ENCODE measurements at regions not wholly inside any gene's neighbourhood (a gene's known extent, or its start where the extent isn't known, plus 50 kb on each side); places are given as distances from the start of the nearest gene placed in this dataset.

DNA sequence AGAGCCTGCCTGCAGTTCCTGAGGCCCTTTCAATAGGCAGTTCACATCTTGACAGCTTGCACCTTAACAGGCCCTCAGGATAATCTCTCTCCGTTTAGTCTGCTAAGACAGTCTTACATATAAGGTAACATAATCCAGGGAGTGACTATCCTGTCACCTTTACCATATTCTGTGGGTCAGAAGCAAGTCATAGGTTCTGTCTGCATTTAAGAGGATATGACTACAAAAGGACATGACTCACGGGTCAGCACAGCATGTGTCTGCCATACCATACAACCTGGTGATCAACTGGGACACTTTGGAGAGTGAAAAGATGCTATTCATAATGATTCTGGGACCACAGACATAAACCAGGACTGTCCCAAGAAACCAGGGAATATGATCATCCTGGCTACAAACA, 611.1 kb downstream of the SOX6 start:
- ATAC-seq (no peak), DNase-seq (ENCODE audit: low spot score) (no peak)
- H3K27me3 ChIP-seq (ENCODE audit: insufficient read depth), result no peaks in the 10 kb centered on the region
- H3K79me2 ChIP-seq (replicated peaks; ENCODE audit: insufficient read depth), result no peaks in the 10 kb centered on the region
- no peak overlapping the region for H2AFZ ChIP-seq
- H3K4me3 ChIP-seq, result no peak overlapping the region
- H4K20me1 ChIP-seq (replicated peaks; ENCODE audit: insufficient read depth), result no peaks in the 10 kb centered on the region
- H3K9me3 Mint-ChIP-seq, result no peaks in the 10 kb centered on the region
- H3K27ac ChIP-seq (ENCODE audit: low read depth), result no peak overlapping the region
- no peaks in the 10 kb centered on the region for H3K4me1 ChIP-seq (ENCODE audit: insufficient read depth)
- TF ChIP-seq, protein P1, sequence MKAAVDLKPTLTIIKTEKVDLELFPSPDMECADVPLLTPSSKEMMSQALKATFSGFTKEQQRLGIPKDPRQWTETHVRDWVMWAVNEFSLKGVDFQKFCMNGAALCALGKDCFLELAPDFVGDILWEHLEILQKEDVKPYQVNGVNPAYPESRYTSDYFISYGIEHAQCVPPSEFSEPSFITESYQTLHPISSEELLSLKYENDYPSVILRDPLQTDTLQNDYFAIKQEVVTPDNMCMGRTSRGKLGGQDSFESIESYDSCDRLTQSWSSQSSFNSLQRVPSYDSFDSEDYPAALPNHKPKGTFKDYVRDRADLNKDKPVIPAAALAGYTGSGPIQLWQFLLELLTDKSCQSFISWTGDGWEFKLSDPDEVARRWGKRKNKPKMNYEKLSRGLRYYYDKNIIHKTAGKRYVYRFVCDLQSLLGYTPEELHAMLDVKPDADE (IDR thresholded peaks at IDR 0.05), result no peak
- TF ChIP-seq, protein P2, sequence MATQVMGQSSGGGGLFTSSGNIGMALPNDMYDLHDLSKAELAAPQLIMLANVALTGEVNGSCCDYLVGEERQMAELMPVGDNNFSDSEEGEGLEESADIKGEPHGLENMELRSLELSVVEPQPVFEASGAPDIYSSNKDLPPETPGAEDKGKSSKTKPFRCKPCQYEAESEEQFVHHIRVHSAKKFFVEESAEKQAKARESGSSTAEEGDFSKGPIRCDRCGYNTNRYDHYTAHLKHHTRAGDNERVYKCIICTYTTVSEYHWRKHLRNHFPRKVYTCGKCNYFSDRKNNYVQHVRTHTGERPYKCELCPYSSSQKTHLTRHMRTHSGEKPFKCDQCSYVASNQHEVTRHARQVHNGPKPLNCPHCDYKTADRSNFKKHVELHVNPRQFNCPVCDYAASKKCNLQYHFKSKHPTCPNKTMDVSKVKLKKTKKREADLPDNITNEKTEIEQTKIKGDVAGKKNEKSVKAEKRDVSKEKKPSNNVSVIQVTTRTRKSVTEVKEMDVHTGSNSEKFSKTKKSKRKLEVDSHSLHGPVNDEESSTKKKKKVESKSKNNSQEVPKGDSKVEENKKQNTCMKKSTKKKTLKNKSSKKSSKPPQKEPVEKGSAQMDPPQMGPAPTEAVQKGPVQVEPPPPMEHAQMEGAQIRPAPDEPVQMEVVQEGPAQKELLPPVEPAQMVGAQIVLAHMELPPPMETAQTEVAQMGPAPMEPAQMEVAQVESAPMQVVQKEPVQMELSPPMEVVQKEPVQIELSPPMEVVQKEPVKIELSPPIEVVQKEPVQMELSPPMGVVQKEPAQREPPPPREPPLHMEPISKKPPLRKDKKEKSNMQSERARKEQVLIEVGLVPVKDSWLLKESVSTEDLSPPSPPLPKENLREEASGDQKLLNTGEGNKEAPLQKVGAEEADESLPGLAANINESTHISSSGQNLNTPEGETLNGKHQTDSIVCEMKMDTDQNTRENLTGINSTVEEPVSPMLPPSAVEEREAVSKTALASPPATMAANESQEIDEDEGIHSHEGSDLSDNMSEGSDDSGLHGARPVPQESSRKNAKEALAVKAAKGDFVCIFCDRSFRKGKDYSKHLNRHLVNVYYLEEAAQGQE (IDR thresholded peaks at IDR 0.05; ENCODE audit: unreplicated experiment), result no peak
- TF ChIP-seq JUNB (IDR thresholded peaks at IDR 0.05; ENCODE audit: unreplicated experiment) (no peak), NANOG (IDR thresholded peaks at IDR 0.05; ENCODE audit: borderline replicate concordance) (no peak)
- H3K4me1 Mint-ChIP-seq, result no peaks in the 10 kb centered on the region
- no peaks in the 10 kb centered on the region for H3K27me3 Mint-ChIP-seq (ENCODE audit: insufficient read depth, low read depth, poor library complexity)
- H3F3A ChIP-seq (replicated peaks; ENCODE audit: low read depth), result no peaks in the 10 kb centered on the region
- H3K4me2 ChIP-seq, result no peak overlapping the region
- no peak overlapping the region for H3K27ac Mint-ChIP-seq
- no peaks in the 10 kb centered on the region for H3K36me3 ChIP-seq (ENCODE audit: insufficient read depth)
- no peaks in the 10 kb centered on the region for H3K9me2 ChIP-seq (ENCODE audit: insufficient read depth)
- H3K36me3 Mint-ChIP-seq (ENCODE audit: low read depth), result no peaks in the 10 kb centered on the region
- no peak overlapping the region for H3K4me3 Mint-ChIP-seq

DNA sequence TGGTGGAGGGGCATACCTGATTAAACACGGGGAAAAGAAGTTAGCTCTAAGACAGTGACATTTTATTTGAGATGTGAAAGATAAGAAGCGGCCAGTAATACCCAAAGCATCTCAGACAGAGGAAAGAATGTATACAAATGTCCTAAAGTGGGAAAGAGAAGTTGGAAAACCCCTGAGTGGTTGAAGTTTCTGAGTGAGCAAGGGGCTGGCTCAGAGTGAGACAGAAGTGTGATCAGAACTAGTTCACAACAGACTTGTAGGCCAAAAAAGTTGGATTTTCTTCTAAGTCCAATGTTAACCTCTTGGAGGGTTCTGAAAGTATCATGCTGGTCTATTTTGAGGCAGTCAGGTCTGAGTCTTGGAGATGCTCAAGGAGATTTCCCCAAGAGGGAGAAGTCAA, 608.7 kb downstream of the SOX6 start:
- Histone ChIP-seq H3K79me2 (replicated peaks; ENCODE audit: insufficient read depth) (no peaks in the 10 kb centered on the region), H3K4me1 (ENCODE audit: insufficient read depth) (no peaks in the 10 kb centered on the region), H4K20me1 (replicated peaks; ENCODE audit: insufficient read depth) (no peaks in the 10 kb centered on the region), H3K36me3 (ENCODE audit: insufficient read depth) (no peaks in the 10 kb centered on the region), H3K27me3 (ENCODE audit: insufficient read depth) (no peaks in the 10 kb centered on the region), H3K9me2 (ENCODE audit: insufficient read depth) (no peaks in the 10 kb centered on the region), H3K4me3 (no peak overlapping the region), H3K4me2 (no peak overlapping the region), H2AFZ (no peak overlapping the region), H3K27ac (ENCODE audit: low read depth) (no peak overlapping the region), H3F3A (replicated peaks; ENCODE audit: low read depth) (no peaks in the 10 kb centered on the region)
- no peak overlapping the region for H3K27ac Mint-ChIP-seq
- H3K4me3 Mint-ChIP-seq, result no peak overlapping the region
- ATAC-seq (no peak), DNase-seq (ENCODE audit: low spot score) (no peak)
- H3K4me1 Mint-ChIP-seq, result no peaks in the 10 kb centered on the region
- no peaks in the 10 kb centered on the region for H3K27me3 Mint-ChIP-seq (ENCODE audit: insufficient read depth, low read depth, poor library complexity)
- no peaks in the 10 kb centered on the region for H3K36me3 Mint-ChIP-seq (ENCODE audit: low read depth)
- no peaks in the 10 kb centered on the region for H3K9me3 Mint-ChIP-seq
- TF ChIP-seq, protein P3, sequence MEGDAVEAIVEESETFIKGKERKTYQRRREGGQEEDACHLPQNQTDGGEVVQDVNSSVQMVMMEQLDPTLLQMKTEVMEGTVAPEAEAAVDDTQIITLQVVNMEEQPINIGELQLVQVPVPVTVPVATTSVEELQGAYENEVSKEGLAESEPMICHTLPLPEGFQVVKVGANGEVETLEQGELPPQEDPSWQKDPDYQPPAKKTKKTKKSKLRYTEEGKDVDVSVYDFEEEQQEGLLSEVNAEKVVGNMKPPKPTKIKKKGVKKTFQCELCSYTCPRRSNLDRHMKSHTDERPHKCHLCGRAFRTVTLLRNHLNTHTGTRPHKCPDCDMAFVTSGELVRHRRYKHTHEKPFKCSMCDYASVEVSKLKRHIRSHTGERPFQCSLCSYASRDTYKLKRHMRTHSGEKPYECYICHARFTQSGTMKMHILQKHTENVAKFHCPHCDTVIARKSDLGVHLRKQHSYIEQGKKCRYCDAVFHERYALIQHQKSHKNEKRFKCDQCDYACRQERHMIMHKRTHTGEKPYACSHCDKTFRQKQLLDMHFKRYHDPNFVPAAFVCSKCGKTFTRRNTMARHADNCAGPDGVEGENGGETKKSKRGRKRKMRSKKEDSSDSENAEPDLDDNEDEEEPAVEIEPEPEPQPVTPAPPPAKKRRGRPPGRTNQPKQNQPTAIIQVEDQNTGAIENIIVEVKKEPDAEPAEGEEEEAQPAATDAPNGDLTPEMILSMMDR (conservative IDR thresholded peaks at IDR 0.05; ENCODE audit: low read depth in 2 of 2), result no peak
- TF ChIP-seq EZH2 (IDR thresholded peaks at IDR 0.05; ENCODE audit: low read depth, unreplicated experiment) (no peak), JUNB (IDR thresholded peaks at IDR 0.05; ENCODE audit: unreplicated experiment) (no peak), POLR2AphosphoS5 (IDR thresholded peaks at IDR 0.05; ENCODE audit: low read depth) (no peak), ZNF331 (CRISPR knock-in tag; IDR thresholded peaks at IDR 0.05; ENCODE audit: low read depth) (no peak), ZNF114 (CRISPR knock-in tag; IDR thresholded peaks at IDR 0.05) (no peak), STAT1 (IDR thresholded peaks at IDR 0.05; ENCODE audit: unreplicated experiment) (no peak), NANOG (IDR thresholded peaks at IDR 0.05; ENCODE audit: borderline replicate concordance) (no peak), CREB1 (CRISPR knock-in tag; IDR thresholded peaks at IDR 0.05; ENCODE audit: low read depth) (no peak), EZH2phosphoT487 (IDR thresholded peaks at IDR 0.05; ENCODE audit: unreplicated experiment) (no peak)
